ENCODE measurements at regions not wholly inside any gene's neighbourhood (a gene's known extent, or its start where the extent isn't known, plus 50 kb on each side); places are given as distances from the start of the nearest gene placed in this dataset.
A peak's percentile ranks its signal among the peaks of the same experiment; 100 is the strongest.

GRCh38 chr18:59784694-59785093, 87.5 kb upstream of the CCBE1 start:
- TF ChIP-seq, protein P1, sequence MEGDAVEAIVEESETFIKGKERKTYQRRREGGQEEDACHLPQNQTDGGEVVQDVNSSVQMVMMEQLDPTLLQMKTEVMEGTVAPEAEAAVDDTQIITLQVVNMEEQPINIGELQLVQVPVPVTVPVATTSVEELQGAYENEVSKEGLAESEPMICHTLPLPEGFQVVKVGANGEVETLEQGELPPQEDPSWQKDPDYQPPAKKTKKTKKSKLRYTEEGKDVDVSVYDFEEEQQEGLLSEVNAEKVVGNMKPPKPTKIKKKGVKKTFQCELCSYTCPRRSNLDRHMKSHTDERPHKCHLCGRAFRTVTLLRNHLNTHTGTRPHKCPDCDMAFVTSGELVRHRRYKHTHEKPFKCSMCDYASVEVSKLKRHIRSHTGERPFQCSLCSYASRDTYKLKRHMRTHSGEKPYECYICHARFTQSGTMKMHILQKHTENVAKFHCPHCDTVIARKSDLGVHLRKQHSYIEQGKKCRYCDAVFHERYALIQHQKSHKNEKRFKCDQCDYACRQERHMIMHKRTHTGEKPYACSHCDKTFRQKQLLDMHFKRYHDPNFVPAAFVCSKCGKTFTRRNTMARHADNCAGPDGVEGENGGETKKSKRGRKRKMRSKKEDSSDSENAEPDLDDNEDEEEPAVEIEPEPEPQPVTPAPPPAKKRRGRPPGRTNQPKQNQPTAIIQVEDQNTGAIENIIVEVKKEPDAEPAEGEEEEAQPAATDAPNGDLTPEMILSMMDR (IDR thresholded peaks at IDR 0.05) = no peak
- Mint-ChIP-seq H3K4me3 (no peak overlapping the region), H3K27ac (no peak overlapping the region), H3K9me3 (no peaks in the 10 kb centered on the region), H3K27me3 (peaks cover 3% of the 10 kb centered on the region), H3K4me1 (ENCODE audit: low read depth) (no peaks in the 10 kb centered on the region), H3K36me3 (ENCODE audit: low read depth) (no peaks in the 10 kb centered on the region)
- no peak for DNase-seq
- CTCF ChIA-PET = interaction anchor here (1.3 to 2.0 kb wide), 2 partner anchors 18 to 39 kb away, joined by 4 to 9 read pairs; no protein-coding TSS in a partner anchor
- intact Hi-C loops (cut with micrococcal nuclease) = loop anchor here (5.0 kb wide), 1 partner anchor 38 kb away; no protein-coding TSS in a partner anchor
- POLR2A ChIA-PET = no interaction called here
- ATAC-seq = no peak

DNA sequence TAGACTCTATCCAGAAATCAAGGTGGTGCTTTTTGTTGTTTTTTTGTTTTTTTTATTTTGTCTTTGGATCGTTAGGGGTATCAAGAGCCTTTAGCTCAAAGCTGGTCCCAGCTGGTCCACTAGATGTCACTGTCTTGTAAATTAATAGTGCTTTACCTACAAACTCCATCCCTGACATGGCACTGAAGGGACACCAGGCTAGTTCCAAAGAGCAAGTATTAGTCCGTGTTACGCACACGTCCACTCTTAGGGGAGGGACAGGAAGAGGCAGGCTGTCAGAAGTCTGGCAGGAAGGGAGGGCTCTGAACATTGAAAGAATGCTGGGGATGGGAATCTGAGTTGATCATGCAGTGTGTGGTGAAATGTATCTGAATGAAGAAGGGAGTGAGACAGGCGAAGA, 85.9 kb upstream of the CCBE1 start:
- TF ChIP-seq, protein P1 (IDR thresholded peaks at IDR 0.05) = peak; percentile 28
- Mint-ChIP-seq H3K4me1 (ENCODE audit: low read depth) (no peaks in the 10 kb centered on the region), H3K27ac (no peak overlapping the region), H3K9me3 (no peaks in the 10 kb centered on the region), H3K4me3 (no peak overlapping the region), H3K27me3 (peaks cover 3% of the 10 kb centered on the region), H3K36me3 (ENCODE audit: low read depth) (no peaks in the 10 kb centered on the region)
- ATAC-seq (peak; percentile 51), DNase-seq (peak; percentile 47)
- intact Hi-C loops (cut with micrococcal nuclease) = loop anchor here (5.0 kb wide), 1 partner anchor 39 kb away; no protein-coding TSS in a partner anchor
- ChIA-PET POLR2A (no interaction called here), CTCF (interaction anchor here (2.1 kb wide), 1 partner anchor 40 kb away, joined by 16 read pairs; no protein-coding TSS in a partner anchor)

GRCh38 chr18:59779979-59780378, 82.8 kb upstream of the CCBE1 start:
- ChIA-PET POLR2A (no interaction called here), CTCF (interaction anchor here (1.8 kb wide), 1 partner anchor 44 kb away, joined by 6 read pairs; no protein-coding TSS in a partner anchor)
- intact Hi-C loops (cut with micrococcal nuclease) = loop anchor here (5.0 kb wide), 1 partner anchor 42 kb away; no protein-coding TSS in a partner anchor

GRCh38 chr18:59778434-59778833, 81.2 kb upstream of the CCBE1 start:
- H3K9me3 Mint-ChIP-seq = no peaks in the 10 kb centered on the region
- ATAC-seq (no peak), DNase-seq (no peak)
- peaks cover 11% of the 10 kb centered on the region for H3K27me3 Mint-ChIP-seq
- TF ChIP-seq, protein P1 (IDR thresholded peaks at IDR 0.05) = no peak
- no peak overlapping the region for H3K4me3 Mint-ChIP-seq
- POLR2A ChIA-PET = no interaction called here
- no peaks in the 10 kb centered on the region for H3K4me1 Mint-ChIP-seq (ENCODE audit: low read depth)
- no peak overlapping the region for H3K27ac Mint-ChIP-seq
- intact Hi-C loops (cut with micrococcal nuclease) = no loop called here
- no peaks in the 10 kb centered on the region for H3K36me3 Mint-ChIP-seq (ENCODE audit: low read depth)
- CTCF ChIA-PET = no interaction called here

More at GRCh38 chr18:59779979-59780378, 82.8 kb upstream of the CCBE1 start:
- DNase-seq = no peak
- H3K9me3 Mint-ChIP-seq = no peaks in the 10 kb centered on the region
- H3K27ac Mint-ChIP-seq = no peak overlapping the region
- no peaks in the 10 kb centered on the region for H3K36me3 Mint-ChIP-seq (ENCODE audit: low read depth)
- TF ChIP-seq, protein P1 (IDR thresholded peaks at IDR 0.05) = no peak
- no peak for ATAC-seq
- no peaks in the 10 kb centered on the region for H3K4me1 Mint-ChIP-seq (ENCODE audit: low read depth)
- H3K27me3 Mint-ChIP-seq = peaks cover 3% of the 10 kb centered on the region
- no peak overlapping the region for H3K4me3 Mint-ChIP-seq

DNA sequence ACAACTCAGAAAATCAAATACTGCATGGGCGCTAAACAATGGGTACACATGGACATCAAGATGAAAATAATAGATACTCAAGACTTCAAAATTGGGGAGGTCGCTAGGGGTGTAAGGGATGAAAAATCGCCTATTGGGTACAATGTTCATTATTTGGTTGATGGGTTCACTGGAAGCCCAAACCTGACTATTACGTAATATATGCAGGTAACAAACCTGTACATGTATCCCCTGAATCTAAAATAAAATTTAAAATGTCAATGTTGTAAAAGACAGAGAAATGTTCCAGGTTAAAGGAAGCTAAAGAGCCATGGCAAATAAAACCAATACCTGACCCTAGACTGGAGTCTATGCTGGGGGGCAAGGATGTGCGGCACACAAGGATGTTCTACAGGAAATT, 80.4 kb upstream of the CCBE1 start:
- ATAC-seq = no peak
- CTCF ChIA-PET = no interaction called here
- no peak for DNase-seq
- TF ChIP-seq, protein P1 (IDR thresholded peaks at IDR 0.05) = no peak
- Mint-ChIP-seq H3K36me3 (ENCODE audit: low read depth) (no peaks in the 10 kb centered on the region), H3K9me3 (no peaks in the 10 kb centered on the region), H3K27me3 (peaks cover 10% of the 10 kb centered on the region), H3K4me3 (no peak overlapping the region), H3K27ac (no peak overlapping the region), H3K4me1 (ENCODE audit: low read depth) (no peaks in the 10 kb centered on the region)
- POLR2A ChIA-PET = no interaction called here
- intact Hi-C loops (cut with micrococcal nuclease) = no loop called here

All from activated CD8-positive, alpha-beta T cell treated with anti-CD3 and anti-CD28 coated beads for 36 hours (primary cell).